GM12878 (cell line): ENCODE measurements at regions not wholly inside any gene's neighbourhood (a gene's known extent, or its start where the extent isn't known, plus 50 kb on each side); places are given as distances from the start of the nearest gene placed in this dataset.
A peak's percentile ranks its signal among the peaks of the same experiment; 100 is the strongest.

Source experiments
- ATAC-seq: fragments of 200-7000 bp; cut with Tn5 transposase; 3 replicates; pipeline ENCODE4 v1.9.1; 2020; ENCODE audit warnings: mild to moderate bottlenecking, moderate library complexity
- BruUV-seq: library from RNA; stranded (reverse); fragments of 400-500 nt; replicated peaks from 2 replicates; lab custom pipeline; 2021; lab: Mats Ljungman, UMichigan
- CTCF ChIA-PET: fragments of 300-600 bp; sonication (Branson Sonifier 250); formaldehyde crosslinking; extraction: SDS; loops from one replicate; lab custom pipeline; 2021; ENCODE audit warnings: inconsistent platforms; lab: Yijun Ruan, JAX
- POLR2A ChIA-PET: fragments of 350-600 bp; formaldehyde crosslinking; extraction: SDS; loops from one replicate; lab custom pipeline; 2021; ENCODE audit warnings: inconsistent platforms; lab: Charles Lee
- RAD21 ChIA-PET: fragments of 300-600 bp; sonication (Branson Sonifier 250); formaldehyde crosslinking; loops from one replicate; lab custom pipeline; 2023; ENCODE audit warnings: antibody characterized with exemption; ENCODE audit not compliant: unreplicated experiment; lab: Charles Lee
- SMC1A ChIA-PET: fragments of 300-600 bp; sonication (Branson Sonifier 250); formaldehyde crosslinking; loops from one replicate; lab custom pipeline; 2023; ENCODE audit not compliant: unreplicated experiment, uncharacterized antibody; lab: Charles Lee
- DNase-seq: peaks from one replicate; pipeline ENCODE4 v3.0.0-alpha.2; 2011; ENCODE audit warnings: low read depth, low spot score
- FAIRE-seq: peaks from 3 replicates; lab custom pipeline; 2011; peaks lifted over from hg19 to GRCh38; lab: Jason Lieb, UNC
- H2AFZ ChIP-seq: 2 replicates; pipeline ENCODE4 v1.6.0; 2011; ENCODE audit warnings: low read depth, low read length, control low read depth; ENCODE audit not compliant: control insufficient read depth
- H3K27ac ChIP-seq: 2 replicates; pipeline ENCODE4 v1.5.1; 2011; ENCODE audit warnings: control low read depth; ENCODE audit not compliant: control insufficient read depth, insufficient read depth
- H3K27me3 ChIP-seq, 2 experiments: replicated peaks in 1 of 2; 2 replicates each; pipeline versions ENCODE4 v1.6.0 to v1.6.1; 2011; ENCODE audit warnings: low read length in 1 of 2; ENCODE audit not compliant: control insufficient read depth in 2 of 2, insufficient read depth in 2 of 2
- H3K36me3 ChIP-seq, 2 experiments: 2 replicates each; pipeline ENCODE4 v1.5.1; 2011; ENCODE audit warnings: low read length in 1 of 2; ENCODE audit not compliant: control insufficient read depth in 2 of 2, insufficient read depth in 2 of 2
- H3K4me1 ChIP-seq: 2 replicates; pipeline ENCODE4 v1.6.1; 2011; ENCODE audit warnings: mild to moderate bottlenecking, low read length, moderate library complexity, mixed read lengths; ENCODE audit not compliant: control insufficient read depth, insufficient read depth
- H3K4me2 ChIP-seq: 2 replicates; pipeline ENCODE4 v1.6.0; 2011; ENCODE audit warnings: control low read depth; ENCODE audit not compliant: control insufficient read depth, insufficient read depth
- H3K4me3 ChIP-seq: fragments of 200-600 bp; sonication (generic); 2 replicates; pipeline ENCODE4 v1.5.1; 2016
- H3K79me2 ChIP-seq: 2 replicates; pipeline ENCODE4 v1.6.0; 2011; ENCODE audit warnings: low read length; ENCODE audit not compliant: control insufficient read depth, insufficient read depth
- H3K9ac ChIP-seq: 2 replicates; pipeline ENCODE4 v1.8.0; 2011; ENCODE audit warnings: low read length, control low read depth, mixed read lengths; ENCODE audit not compliant: control insufficient read depth, insufficient read depth
- H3K9me3 ChIP-seq: replicated peaks from 3 replicates; pipeline ENCODE4 v1.5.1; 2011; ENCODE audit warnings: mild to moderate bottlenecking, low read length; ENCODE audit not compliant: control insufficient read depth, insufficient read depth
- H4K20me1 ChIP-seq: 2 replicates; pipeline ENCODE4 v1.6.0; 2011; ENCODE audit not compliant: control insufficient read depth, insufficient read depth
- CEBPZ ChIP-seq: fragments of 150-350 bp; IDR thresholded peaks from 2 replicates; pipeline ENCODE4 v1.6.1; 2016; ENCODE audit warnings: low read depth, low read length
- CHD4 ChIP-seq: fragments of 200-600 bp; sonication (generic); IDR thresholded peaks from 2 replicates; pipeline ENCODE4 v1.6.1; 2016; ENCODE audit warnings: mild to moderate bottlenecking
- CREB1 ChIP-seq: IDR thresholded peaks from 2 replicates; pipeline ENCODE4 v1.6.1; 2012; ENCODE audit warnings: low read depth, mild to moderate bottlenecking, inconsistent platforms
- IRF5 ChIP-seq: fragments of 450-650 bp; IDR thresholded peaks from 2 replicates; pipeline ENCODE4 v1.6.1; 2017; ENCODE audit warnings: borderline replicate concordance
- MTA2 ChIP-seq: fragments of 450-650 bp; IDR thresholded peaks from 2 replicates; pipeline ENCODE4 v1.6.1; 2016; ENCODE audit warnings: low read depth, mild to moderate bottlenecking, moderate library complexity
- MYB ChIP-seq: fragments of 150-350 bp; IDR thresholded peaks from 2 replicates; pipeline ENCODE4 v1.6.1; 2014; ENCODE audit warnings: mild to moderate bottlenecking, low read depth, low read length, borderline replicate concordance
- NR2C1 ChIP-seq: fragments of 450-650 bp; IDR thresholded peaks from 2 replicates; pipeline ENCODE4 v1.6.1; 2017; ENCODE audit warnings: antibody characterized with exemption, mild to moderate bottlenecking, moderate library complexity
- SKIL ChIP-seq: fragments of 450-650 bp; IDR thresholded peaks from 2 replicates; pipeline ENCODE4 v1.6.1; 2017; ENCODE audit warnings: mild to moderate bottlenecking, low read depth, inconsistent platforms; ENCODE audit not compliant: poor library complexity, severe bottlenecking
- WRNIP1 ChIP-seq: IDR thresholded peaks from 2 replicates; pipeline ENCODE4 v1.6.1; 2011; ENCODE audit warnings: low read depth, low read length, improper control_type of control experiment, borderline replicate concordance
- WGBS: methylation state at CpG from one replicate; pipeline ENCODE4 v1.1.6; 2016; ENCODE audit warnings: low lambda C conversion rate; ENCODE audit not compliant: insufficient replicate concordance, insufficient coverage; ENCODE audit errors: missing lambda C conversion rate; 5-methylcytosine and 5-hydroxymethylcytosine counted together
- in situ Hi-C: fragments of 300-500 bp; cut with MboI; formaldehyde crosslinking; loops from 9 replicates; pipeline ENCODE4 v1.14.3; 2018; ENCODE audit warnings: mixed read lengths
- intact Hi-C: fragments of 100-400 bp; cut with micrococcal nuclease; formaldehyde crosslinking; loops from one replicate; pipeline ENCODE4 v1.14.2; 2022; ENCODE audit not compliant: unreplicated experiment

GRCh38 chr5:143459433-143459832, 55.9 kb upstream of the NR3C1 start:
- CTCF ChIA-PET, result interaction anchor here (2.0 kb wide), 1 partner anchor 9 kb away, joined by 4 read pairs; no protein-coding TSS in a partner anchor
- no peak overlapping the region for H3K9ac ChIP-seq
- DNase-seq, result no peak
- RAD21 ChIA-PET, result interaction anchor here (0.5 kb wide), 1 partner anchor 747 kb away, joined by 3 read pairs; no protein-coding TSS in a partner anchor
- no peaks in the 10 kb centered on the region for H3K79me2 ChIP-seq
- H3K4me3 ChIP-seq, result no peak overlapping the region
- 96% methylated on average over 4 of the region's 4 CpGs for WGBS
- in situ Hi-C loops (no loop called here), intact Hi-C loops (no loop called here)
- no peaks in the 10 kb centered on the region for H3K27me3 ChIP-seq
- no peaks in the 10 kb centered on the region for H3K9me3 ChIP-seq
- FAIRE-seq, result no peak
- H4K20me1 ChIP-seq, result no peaks in the 10 kb centered on the region
- no peak overlapping the region for H3K4me2 ChIP-seq
- SMC1A ChIA-PET, result no interaction called here
- no peak overlapping the region for H3K27ac ChIP-seq
- TF ChIP-seq IRF5, result no peak
- no peak for TF ChIP-seq WRNIP1
- TF ChIP-seq MYB, result no peak
- no peak for TF ChIP-seq CHD4
- TF ChIP-seq MTA2, result no peak
- no peak for ATAC-seq
- no peaks in the 10 kb centered on the region for H3K36me3 ChIP-seq
- POLR2A ChIA-PET, result no interaction called here
- H2AFZ ChIP-seq, result no peak overlapping the region
- no peaks in the 10 kb centered on the region for H3K4me1 ChIP-seq
- no TSS peak for BruUV-seq

- 71% methylated on average over 5 of the region's 5 CpGs for WGBS
- TF ChIP-seq SKIL (no peak), CEBPZ (no peak), CREB1 (no peak), NR2C1 (no peak)
Observed at GRCh38 chr5:143456952-143457547, 53.6 kb upstream of the NR3C1 start.

More at GRCh38 chr5:143456952-143457547, 53.6 kb upstream of the NR3C1 start:
- ChIA-PET SMC1A (interaction anchor here (1.6 kb wide), 1 partner anchor 11 kb away, joined by 5 read pairs; no protein-coding TSS in a partner anchor), POLR2A (interaction anchor here (0.6 kb wide), 1 partner anchor 475 kb away, joined by 5 read pairs; no protein-coding TSS in a partner anchor), RAD21 (no interaction called here), CTCF (no interaction called here)
- Histone ChIP-seq H3K27ac (no peak overlapping the region), H3K79me2 (no peaks in the 10 kb centered on the region), H4K20me1 (no peaks in the 10 kb centered on the region), H2AFZ (no peak overlapping the region), H3K9me3 (no peaks in the 10 kb centered on the region; the same call in 2 of the 3 replicates), H3K36me3 (no peaks in the 10 kb centered on the region), H3K4me2 (no peak overlapping the region), H3K4me3 (no peak overlapping the region), H3K27me3 (no peaks in the 10 kb centered on the region), H3K9ac (no peak overlapping the region), H3K4me1 (no peaks in the 10 kb centered on the region)
- in situ Hi-C loops (no loop called here), intact Hi-C loops (no loop called here)
- no peak for FAIRE-seq
- peak; percentile 45 for ATAC-seq
- no TSS peak for BruUV-seq
- no peak for DNase-seq
